GM18517 (cell line): ENCODE measurements at regions not wholly inside any gene's neighbourhood (a gene's known extent, or its start where the extent isn't known, plus 50 kb on each side); places are given as distances from the start of the nearest gene placed in this dataset.

Experiments used
- ATAC-seq: cut with Tn5 transposase; IDR thresholded peaks from one replicate; pipeline ENCODE4 v1.9.1; 2021; ENCODE audit warnings: mild to moderate bottlenecking, moderate library complexity; ENCODE audit not compliant: unreplicated experiment

DNA sequence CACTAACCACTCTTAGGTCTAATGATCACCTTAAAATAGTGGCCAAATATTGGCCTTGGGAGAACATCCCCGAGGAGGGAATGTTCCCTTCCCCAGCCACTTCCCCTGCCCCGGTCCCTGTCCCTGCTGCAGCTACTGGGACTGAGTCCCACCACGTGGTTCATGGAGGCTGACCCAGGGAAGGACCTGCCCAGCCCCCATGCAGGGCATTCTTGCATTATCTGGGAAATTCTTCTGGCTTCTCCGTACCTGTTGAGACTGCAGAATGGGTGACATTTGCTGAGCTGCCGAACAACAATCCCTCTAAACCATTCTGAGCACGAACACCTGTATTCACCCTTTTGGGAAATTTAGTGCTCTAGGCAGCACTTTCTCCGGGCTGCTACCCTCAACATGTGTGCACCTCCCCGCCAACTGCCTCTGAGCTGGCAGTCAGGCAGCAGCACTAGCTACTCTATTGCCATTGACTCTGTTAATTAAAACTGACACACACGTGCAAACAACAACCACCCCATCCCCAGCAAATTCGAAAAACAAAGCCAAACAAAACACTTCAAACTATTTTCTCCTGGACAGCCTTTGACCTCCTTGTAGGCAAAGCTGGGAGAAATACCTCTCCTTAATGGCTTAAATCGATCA is 567.4 kb upstream of the MKI67 start:
- no peak for ATAC-seq

- no peak for ATAC-seq
These were observed 568.1 kb upstream of the MKI67 start for GRCh38 chr10:128694168-128694850.

GRCh38 chr10:128694851-128695725 is 568.9 kb upstream of the MKI67 start:
- ATAC-seq: no peak

DNA sequence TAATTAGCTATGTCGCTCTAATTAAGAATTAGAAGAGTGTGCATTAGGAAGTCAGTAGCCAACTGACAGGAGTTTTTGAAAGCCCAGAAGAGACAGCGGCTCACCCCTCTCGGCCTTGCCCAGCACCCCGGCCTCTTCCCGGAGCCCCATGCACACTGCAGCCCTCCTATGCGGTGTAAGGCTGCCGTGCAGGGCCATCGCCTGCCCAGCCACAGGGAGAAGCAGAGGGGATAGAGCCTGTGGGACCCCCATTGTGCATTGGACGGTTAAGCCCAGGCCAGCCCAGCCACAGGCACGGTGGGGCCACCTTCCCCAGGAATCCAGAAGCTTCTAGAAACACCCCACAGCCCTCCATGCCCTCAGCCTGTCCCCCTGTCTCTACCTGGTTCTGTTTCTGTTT is 569.7 kb upstream of the MKI67 start:
- no peak for ATAC-seq

DNA sequence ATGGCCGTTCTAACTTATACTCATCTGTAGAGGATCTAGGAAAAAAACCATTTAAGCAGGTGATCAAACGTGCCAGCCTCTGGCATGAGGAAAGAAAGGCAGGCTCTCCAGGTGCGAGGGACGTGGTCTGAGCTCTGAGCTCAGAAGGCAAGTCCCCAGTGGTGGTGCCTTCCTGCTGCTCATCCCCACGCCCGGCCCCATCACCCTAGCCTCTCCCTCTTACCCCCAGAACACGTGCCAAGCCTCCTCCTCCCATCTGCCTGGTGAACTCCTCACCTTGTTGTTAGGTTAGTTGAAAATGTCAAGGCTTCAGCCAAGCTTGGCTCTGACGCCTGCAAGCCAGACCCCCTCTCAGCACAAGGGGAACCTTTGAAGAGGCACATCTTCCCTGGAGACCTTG is 571.2 kb upstream of the MKI67 start:
- no peak for ATAC-seq

DNA sequence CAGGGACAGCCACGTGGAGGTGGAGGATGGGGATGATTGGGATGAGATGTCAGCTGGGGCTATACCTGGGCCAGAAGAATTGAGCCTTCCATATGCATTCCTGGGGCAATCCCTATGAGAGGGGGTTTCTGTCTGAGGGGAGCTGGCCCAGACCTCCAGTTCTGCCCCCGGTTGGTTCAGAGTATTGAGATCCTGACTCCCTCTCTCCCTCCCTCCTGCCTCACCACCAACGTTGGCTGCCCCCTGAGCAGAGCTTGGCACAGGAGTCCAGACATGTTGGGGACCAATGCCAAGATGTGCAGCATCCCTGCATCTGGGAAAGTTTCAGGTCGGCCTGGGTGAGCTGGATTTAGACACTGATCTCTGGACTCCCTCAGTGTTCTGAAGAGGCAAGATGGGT is 575.2 kb upstream of the MKI67 start:
- no peak for ATAC-seq

DNA sequence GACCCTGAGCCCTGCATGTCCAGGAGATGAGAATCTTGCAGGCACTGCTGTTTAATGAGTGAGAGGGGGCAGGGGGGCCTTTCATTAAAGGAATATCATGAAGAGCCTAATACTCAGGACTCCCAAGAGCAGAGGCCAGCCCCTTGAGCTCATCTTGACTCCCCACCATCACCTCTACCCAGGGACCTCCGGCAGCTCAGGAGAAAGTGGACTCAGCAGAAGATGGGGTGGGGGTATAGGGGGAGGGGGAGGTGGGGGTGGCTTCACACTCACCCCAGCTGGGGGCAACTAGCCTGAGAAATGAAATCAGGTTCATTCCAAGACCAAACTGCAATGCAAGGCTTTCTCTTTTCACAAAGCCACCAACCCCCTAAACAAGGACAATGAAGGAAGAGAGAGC is 575.6 kb upstream of the MKI67 start:
- no peak for ATAC-seq

- ATAC-seq: no peak
These were observed 578.5 kb upstream of the MKI67 start for GRCh38 chr10:128704716-128705115.

- ATAC-seq: no peak
These were observed 582.0 kb upstream of the MKI67 start for GRCh38 chr10:128708182-128708581.

- ATAC-seq: no peak
These were observed 583.5 kb upstream of the MKI67 start for GRCh38 chr10:128709686-128710085.

DNA sequence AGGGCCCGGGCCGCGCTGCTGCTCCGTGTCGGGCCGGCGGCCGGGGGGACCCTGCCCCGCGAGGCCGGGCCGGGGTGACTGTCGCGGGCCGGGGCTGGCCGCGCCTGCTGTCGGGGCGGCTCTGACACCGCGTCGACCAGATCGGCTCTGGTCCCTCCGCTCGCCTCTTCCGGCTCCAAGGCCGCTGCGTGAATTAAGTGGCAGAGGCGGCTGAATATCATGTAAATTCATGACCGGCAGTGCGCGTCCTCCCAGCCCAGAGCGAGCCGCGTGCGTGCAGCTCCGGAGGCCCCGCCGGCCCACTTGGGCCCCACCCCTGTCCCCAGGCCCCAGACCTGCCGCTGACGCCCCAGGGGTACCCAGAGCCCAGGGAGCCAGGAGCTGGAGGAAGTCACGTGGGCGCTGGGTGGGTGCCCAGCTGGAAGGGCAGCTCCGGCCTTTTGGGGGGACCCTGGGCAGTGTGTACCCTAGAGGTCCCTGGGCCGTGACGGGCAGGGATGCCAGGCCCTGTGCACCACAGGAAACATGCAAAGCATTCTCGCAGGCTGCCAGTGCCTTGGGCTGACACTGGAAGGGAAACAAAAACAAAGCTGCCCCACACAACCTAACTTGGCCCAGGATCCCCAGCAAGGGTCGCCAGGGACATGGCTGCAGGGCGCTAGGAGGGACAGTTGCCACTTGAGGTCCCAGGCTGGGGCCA is 584.0 kb upstream of the MKI67 start:
- no peak for ATAC-seq

DNA sequence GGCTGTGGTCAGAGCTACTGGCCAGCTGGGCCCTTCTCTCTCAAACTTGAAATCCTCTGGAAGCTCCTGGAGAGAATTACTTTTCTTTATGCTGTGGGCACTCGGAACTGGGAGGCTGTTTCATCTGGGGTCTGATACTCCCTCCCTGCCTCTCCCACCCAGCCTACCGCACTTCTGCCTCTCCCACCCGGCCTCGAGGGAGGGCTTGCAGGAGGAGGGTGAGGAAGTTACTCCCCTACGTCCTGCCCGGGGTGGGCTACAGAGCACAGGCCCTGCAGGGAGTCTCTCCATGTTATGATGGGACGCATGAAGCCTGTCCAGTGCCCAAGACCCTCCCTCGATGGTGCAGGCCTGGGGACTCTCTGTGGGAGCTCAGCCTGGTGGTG is 584.6 kb upstream of the MKI67 start:
- no peak for ATAC-seq

- ATAC-seq: no peak
These were observed 585.6 kb upstream of the MKI67 start for GRCh38 chr10:128711806-128712205.

GRCh38 chr10:128712661-128713400 is 586.6 kb upstream of the MKI67 start:
- no peak for ATAC-seq

GRCh38 chr10:128713471-128713870 is 587.2 kb upstream of the MKI67 start:
- no peak for ATAC-seq

GRCh38 chr10:128713874-128714570 is 587.8 kb upstream of the MKI67 start:
- no peak for ATAC-seq

- no peak for ATAC-seq
These were observed 588.6 kb upstream of the MKI67 start for GRCh38 chr10:128714644-128715415.

DNA sequence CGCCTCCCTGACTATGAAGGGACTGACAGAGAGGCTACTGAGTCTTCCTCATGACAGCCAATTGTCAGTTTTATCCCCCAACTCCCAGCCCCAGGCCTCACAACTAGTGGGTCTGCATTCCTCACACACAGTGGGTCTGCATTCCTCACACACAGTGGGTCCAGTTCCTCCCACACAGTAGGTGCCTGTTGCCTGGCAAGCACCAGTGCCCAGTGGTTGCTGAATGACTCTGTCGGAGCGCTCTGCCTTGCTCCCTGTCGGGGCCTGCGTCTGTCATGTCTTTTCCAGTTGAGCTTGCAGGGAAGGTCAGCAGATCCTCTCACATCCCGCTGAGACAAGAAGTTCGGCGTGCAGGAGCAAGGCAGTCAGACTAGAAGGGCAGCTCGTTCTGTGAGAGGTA is 590.0 kb upstream of the MKI67 start:
- no peak for ATAC-seq

DNA sequence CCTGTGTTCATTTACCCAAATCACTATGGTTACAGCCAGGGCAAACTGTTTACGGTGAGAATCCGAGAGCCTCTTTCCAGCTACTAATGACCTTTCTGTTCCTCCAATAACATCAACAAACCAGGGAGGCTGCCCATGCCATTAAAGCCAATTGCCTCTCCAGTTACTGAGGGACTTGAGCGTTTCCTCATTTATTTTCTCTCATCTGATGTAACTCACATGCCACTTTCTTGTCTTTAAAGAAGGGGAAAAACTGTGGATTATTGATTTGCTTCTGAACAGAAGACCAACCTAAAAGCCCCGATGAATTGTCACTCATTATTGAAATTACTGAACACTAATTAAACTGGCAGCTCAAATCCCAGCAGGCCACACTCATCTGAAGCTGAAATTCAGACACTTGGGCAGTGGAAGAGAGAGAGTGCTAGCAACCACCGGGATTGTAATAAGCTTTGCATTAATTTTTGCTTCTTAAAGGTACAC is 595.8 kb upstream of the MKI67 start:
- no peak for ATAC-seq
